ENCODE measurements at regions not wholly inside any gene's neighbourhood (a gene's known extent, or its start where the extent isn't known, plus 50 kb on each side); places are given as distances from the start of the nearest gene placed in this dataset.

DNA sequence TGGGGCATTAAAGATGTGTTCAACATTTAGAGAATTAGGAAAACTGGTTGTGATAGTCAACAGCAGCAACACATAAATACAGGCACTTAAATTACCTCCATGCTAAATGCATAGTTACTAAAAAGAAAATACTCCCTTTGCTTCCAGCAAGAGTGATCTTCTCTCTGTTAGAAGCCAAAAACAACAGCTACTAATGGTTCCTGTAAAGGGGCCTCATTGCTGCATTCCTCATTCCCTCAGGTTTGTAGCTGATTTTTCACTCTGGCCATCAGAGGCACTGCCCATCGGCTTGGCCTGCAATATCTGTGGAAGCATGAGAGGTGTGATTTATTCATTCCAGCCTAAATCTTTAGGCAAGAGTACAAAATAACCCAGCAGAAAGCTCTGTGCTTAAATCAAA is 466.0 kb upstream of the ADAMTS16 start:
- Histone ChIP-seq H3K18ac (ENCODE audit: insufficient read length, low read depth, low read length) (no peak overlapping the region), H2AK5ac (ENCODE audit: insufficient read length, low read length) (no peak overlapping the region), H2BK20ac (ENCODE audit: low read depth, low read length, poor library complexity, severe bottlenecking) (no peak overlapping the region), H3K14ac (ENCODE audit: insufficient read depth, low read length) (no peak overlapping the region), H3K27me3 (ENCODE audit: insufficient read depth, low read length) (no peaks in the 10 kb centered on the region), H3K4ac (ENCODE audit: low read depth, low read length) (no peak overlapping the region), H4K91ac (ENCODE audit: insufficient read length, low read depth, low read length) (no peak overlapping the region), H3K9ac (ENCODE audit: extremely low read depth, insufficient read length, low read length) (no peak overlapping the region), H3K27ac (ENCODE audit: insufficient read length, low read depth, low read length) (no peak overlapping the region), H3K56ac (ENCODE audit: insufficient read length, low read depth, low read length) (no peak overlapping the region), H4K8ac (replicated peaks; ENCODE audit: insufficient read length, low read depth, low read length) (no peak overlapping the region), H2AFZ (ENCODE audit: low read length) (no peak overlapping the region), H2BK15ac (ENCODE audit: low read depth, low read length) (no peak overlapping the region), H3K4me2 (ENCODE audit: insufficient read depth, insufficient read length, low read length) (no peak overlapping the region), H3K23me2 (ENCODE audit: insufficient read length, low read depth, low read length, poor library complexity, severe bottlenecking) (no peaks in the 10 kb centered on the region), H4K20me1 (ENCODE audit: control insufficient read depth, insufficient read depth, insufficient read length) (no peaks in the 10 kb centered on the region), H3K79me2 (ENCODE audit: insufficient read depth, low read length) (no peaks in the 10 kb centered on the region), H3T11ph (ENCODE audit: low read length) (no peak overlapping the region), H4K5ac (ENCODE audit: insufficient read length, low read depth, low read length) (no peak overlapping the region), H2BK120ac (ENCODE audit: low read depth, low read length, poor library complexity, severe bottlenecking) (no peak overlapping the region), H3K23ac (ENCODE audit: insufficient read length, low read depth, low read length) (no peak overlapping the region), H2BK5ac (ENCODE audit: insufficient read length, low read length) (no peak overlapping the region), H2BK12ac (ENCODE audit: insufficient read length, low read depth, low read length) (no peak overlapping the region), H3K79me1 (ENCODE audit: insufficient read depth, low read depth, low read length, poor library complexity, severe bottlenecking) (no peaks in the 10 kb centered on the region), H3K4me1 (ENCODE audit: insufficient read depth, low read length) (no peaks in the 10 kb centered on the region), H3K9me3 (ENCODE audit: control insufficient read depth, low read depth, low read length) (no peaks in the 10 kb centered on the region)
- Mint-ChIP-seq H3K4me1 (peaks cover 0 to 3% of the 10 kb centered on the region in 2 experiments; a peak in 1 of 4 replicates), H3K9me3 (no peaks in the 10 kb centered on the region), H3K27ac (no peak overlapping the region), H3K27me3 (ENCODE audit: low read depth) (no peaks in the 10 kb centered on the region), H3K4me3 (no peak overlapping the region), H3K36me3 (ENCODE audit: insufficient read depth in 1 of 3, low read depth in 3 of 3) (no peaks in the 10 kb centered on the region)
- no CpG with 5 or more reads among the region's 1 CpG for WGBS (ENCODE audit: extremely low coverage, insufficient read length, low lambda C conversion rate)
- no peak for DNase-seq
- TF ChIP-seq, protein P1, sequence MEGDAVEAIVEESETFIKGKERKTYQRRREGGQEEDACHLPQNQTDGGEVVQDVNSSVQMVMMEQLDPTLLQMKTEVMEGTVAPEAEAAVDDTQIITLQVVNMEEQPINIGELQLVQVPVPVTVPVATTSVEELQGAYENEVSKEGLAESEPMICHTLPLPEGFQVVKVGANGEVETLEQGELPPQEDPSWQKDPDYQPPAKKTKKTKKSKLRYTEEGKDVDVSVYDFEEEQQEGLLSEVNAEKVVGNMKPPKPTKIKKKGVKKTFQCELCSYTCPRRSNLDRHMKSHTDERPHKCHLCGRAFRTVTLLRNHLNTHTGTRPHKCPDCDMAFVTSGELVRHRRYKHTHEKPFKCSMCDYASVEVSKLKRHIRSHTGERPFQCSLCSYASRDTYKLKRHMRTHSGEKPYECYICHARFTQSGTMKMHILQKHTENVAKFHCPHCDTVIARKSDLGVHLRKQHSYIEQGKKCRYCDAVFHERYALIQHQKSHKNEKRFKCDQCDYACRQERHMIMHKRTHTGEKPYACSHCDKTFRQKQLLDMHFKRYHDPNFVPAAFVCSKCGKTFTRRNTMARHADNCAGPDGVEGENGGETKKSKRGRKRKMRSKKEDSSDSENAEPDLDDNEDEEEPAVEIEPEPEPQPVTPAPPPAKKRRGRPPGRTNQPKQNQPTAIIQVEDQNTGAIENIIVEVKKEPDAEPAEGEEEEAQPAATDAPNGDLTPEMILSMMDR (conservative IDR thresholded peaks at IDR 0.05): no peak

Data from H9 (cell line).